ENCODE measurements at regions not wholly inside any gene's neighbourhood (a gene's known extent, or its start where the extent isn't known, plus 50 kb on each side); places are given as distances from the start of the nearest gene placed in this dataset.

GRCh38 chr16:52004343-52004742, 542.6 kb downstream of the TOX3 start:
- no peak overlapping the region for H4K91ac ChIP-seq (ENCODE audit: insufficient read depth, low read depth, low read length)
- no peak overlapping the region for H3K4me3 ChIP-seq (ENCODE audit: insufficient read depth, low read depth, low read length)
- intact Hi-C loops (cut with micrococcal nuclease), result no loop called here
- H2AFZ ChIP-seq (replicated peaks; ENCODE audit: low read length, poor library complexity), result no peak overlapping the region
- no peak overlapping the region for H2AK9ac ChIP-seq (replicated peaks; ENCODE audit: low read depth, low read length, poor library complexity)
- no TSS peak for BruUV-seq (replicated peaks)
- 100% methylated on average over 1 of the region's 6 CpGs; no CpG with 5 or more reads in 1 of the 2 experiments for WGBS, 2 experiments (ENCODE audit: extremely low coverage in 2 of 2, insufficient read length in 1 of 2)
- no peak overlapping the region for H3K14ac ChIP-seq (replicated peaks; ENCODE audit: low read depth, low read length)
- no peaks in the 10 kb centered on the region for H3K36me3 ChIP-seq (ENCODE audit: control insufficient read depth, insufficient read depth, low read length)
- H2BK15ac ChIP-seq (ENCODE audit: low read depth, low read length), result no peak overlapping the region
- DNase-seq (no peak), ATAC-seq (ENCODE audit: low read depth) (no peak)
- H3K18ac ChIP-seq (ENCODE audit: low read depth, low read length), result no peak overlapping the region
- no peak overlapping the region for H3K9ac ChIP-seq (ENCODE audit: low read depth, low read length)
- no peak overlapping the region for H3K23ac ChIP-seq (ENCODE audit: low read depth, low read length)
- H3K4ac ChIP-seq (ENCODE audit: low read depth, low read length), result no peak overlapping the region
- in situ Hi-C loops (cut with MboI; ENCODE audit: low sequenced_read_pairs), result no loop called here
- dilution Hi-C loops (cut with HindIII; ENCODE audit: low sequenced_read_pairs, unreplicated experiment), result no loop called here
- no peak overlapping the region for H2BK120ac ChIP-seq (ENCODE audit: low read depth, low read length)
- no peak overlapping the region for H2AK5ac ChIP-seq (ENCODE audit: low read depth, low read length)
- no peak overlapping the region for H3K27ac ChIP-seq (ENCODE audit: insufficient read depth, low read length)
- H2BK5ac ChIP-seq (ENCODE audit: low read depth, low read length, poor library complexity, severe bottlenecking), result no peak overlapping the region
- no peaks in the 10 kb centered on the region for H3K4me1 ChIP-seq (ENCODE audit: control insufficient read depth, insufficient read depth, low read length)
- H3K56ac ChIP-seq (ENCODE audit: extremely low read depth, insufficient read depth, low read length), result no peak overlapping the region
- no peaks in the 10 kb centered on the region; the same call in 1 of the 2 replicates for H3K27me3 ChIP-seq (ENCODE audit: control insufficient read depth, insufficient read depth, low read length)
- ChIA-PET CTCF (no interaction called here), POLR2A (ENCODE audit: unreplicated experiment) (no interaction called here)
- H3K79me1 ChIP-seq (ENCODE audit: low read depth in 1 of 2, low read length in 2 of 2), result no peaks in the 10 kb centered on the region
- no peak overlapping the region for H4K5ac ChIP-seq (ENCODE audit: low read depth, low read length)
- no peak overlapping the region for H3K4me2 ChIP-seq (ENCODE audit: low read depth, low read length)
- no peaks in the 10 kb centered on the region for H4K20me1 ChIP-seq (ENCODE audit: insufficient read depth, low read length)
- H2BK20ac ChIP-seq (ENCODE audit: low read depth, low read length), result no peak overlapping the region
- no peaks in the 10 kb centered on the region for H3K9me1 ChIP-seq (ENCODE audit: insufficient read depth, low read length)
- TF ChIP-seq RCOR1 (IDR thresholded peaks at IDR 0.05; ENCODE audit: insufficient replicate concordance, low read length) (no peak), MAZ (IDR thresholded peaks at IDR 0.05; ENCODE audit: borderline replicate concordance, low read depth, low read length) (no peak), CEBPB (IDR thresholded peaks at IDR 0.05; ENCODE audit: low read depth, low read length) (no peak), USF2 (IDR thresholded peaks at IDR 0.05; ENCODE audit: low read depth, low read length) (no peak), CHD1 (IDR thresholded peaks at IDR 0.05; ENCODE audit: low read depth, low read length) (no peak), SMC3 (IDR thresholded peaks at IDR 0.05; ENCODE audit: low read depth, low read length) (no peak), BHLHE40 (IDR thresholded peaks at IDR 0.05; ENCODE audit: low read depth, low read length) (no peak), MAFK (IDR thresholded peaks at IDR 0.05; ENCODE audit: low read depth, low read length) (no peak), NFE2L2 (IDR thresholded peaks at IDR 0.05; ENCODE audit: low read depth, low read length) (no peak), CTCF (conservative IDR thresholded peaks at IDR 0.05; ENCODE audit: low read depth, low read length) (no peak), ELK1 (IDR thresholded peaks at IDR 0.05; ENCODE audit: borderline replicate concordance, low read depth, low read length) (no peak), RFX5 (IDR thresholded peaks at IDR 0.05; ENCODE audit: low read depth, low read length) (no peak), POLR2A (IDR thresholded peaks at IDR 0.05; ENCODE audit: low read depth, low read length) (no peak), MXI1 (IDR thresholded peaks at IDR 0.05; ENCODE audit: borderline replicate concordance, low read depth, low read length) (no peak), RAD21 (IDR thresholded peaks at IDR 0.05; ENCODE audit: low read length) (no peak), FOS (IDR thresholded peaks at IDR 0.05; ENCODE audit: low read depth, low read length) (no peak)
- no peaks in the 10 kb centered on the region for H3K9me3 ChIP-seq (ENCODE audit: control insufficient read depth, insufficient read depth, low read length)
- no peak overlapping the region for H4K8ac ChIP-seq (ENCODE audit: low read depth in 2 of 2, low read length in 2 of 2)

Data from IMR-90 (cell line).